Left lung (tissue), 4 donors: ENCODE measurements at regions not wholly inside any gene's neighbourhood (a gene's known extent, or its start where the extent isn't known, plus 50 kb on each side); places are given as distances from the start of the nearest gene placed in this dataset.

Source experiments
- ATAC-seq: fragments of 200-7000 bp; cut with Tn5 transposase; one replicate; pipeline ENCODE4 v1.9.1; 2020; ENCODE audit warnings: moderate library complexity
- DNase-seq, 4 donors: peaks; one replicate each; pipeline ENCODE4 v3.0.0-alpha.2; 2013 to 2020
- H3K27ac ChIP-seq, 2 donors: fragments of 200-600 bp; sonication (generic) in 1 of 2; one replicate each; pipeline versions ENCODE4 v1.5.0 to v1.8.0; 2020 to 2021
- H3K27me3 ChIP-seq, 2 donors: fragments of 200-600 bp; sonication (generic) in 1 of 2; one replicate each; pipeline versions ENCODE4 v1.5.0 to v1.8.0; 2020 to 2021
- H3K36me3 ChIP-seq, 2 donors: fragments of 200-600 bp; sonication (generic) in 1 of 2; one replicate each; pipeline versions ENCODE4 v1.5.0 to v1.8.0; 2020 to 2021
- H3K4me1 ChIP-seq, 2 donors: fragments of 200-600 bp; one replicate each; pipeline ENCODE4 v1.8.0; 2021
- H3K4me3 ChIP-seq, 2 donors: fragments of 200-600 bp; sonication (generic) in 1 of 2; one replicate each; pipeline versions ENCODE4 v1.5.0 to v1.8.0; 2020 to 2021; ENCODE audit warnings: mild to moderate bottlenecking in 1 of 2
- H3K9me3 ChIP-seq, 2 donors: fragments of 200-600 bp; sonication (generic) in 1 of 2; one replicate each; pipeline versions ENCODE4 v1.5.0 to v1.8.0; 2020 to 2021
- intact Hi-C, 2 donors: fragments of 100-400 bp; cut with DNase I; formaldehyde crosslinking; loops; one replicate each; pipeline versions ENCODE4 v1.11.2 to v1.14.2; 2022
- TF ChIP-seq, protein P1 (sequence below), 2 donors: fragments of 200-600 bp; sonication (generic) in 1 of 2; IDR thresholded peaks; one replicate each; pipeline versions ENCODE4 v1.5.0 to v1.8.0; 2021; ENCODE audit warnings: antibody characterized with exemption in 2 of 2
- donor health status: DM: no; HTN: yes; CAD: no.
- donor health status: DM: no; HTN: no; CAD: no.

DNA sequence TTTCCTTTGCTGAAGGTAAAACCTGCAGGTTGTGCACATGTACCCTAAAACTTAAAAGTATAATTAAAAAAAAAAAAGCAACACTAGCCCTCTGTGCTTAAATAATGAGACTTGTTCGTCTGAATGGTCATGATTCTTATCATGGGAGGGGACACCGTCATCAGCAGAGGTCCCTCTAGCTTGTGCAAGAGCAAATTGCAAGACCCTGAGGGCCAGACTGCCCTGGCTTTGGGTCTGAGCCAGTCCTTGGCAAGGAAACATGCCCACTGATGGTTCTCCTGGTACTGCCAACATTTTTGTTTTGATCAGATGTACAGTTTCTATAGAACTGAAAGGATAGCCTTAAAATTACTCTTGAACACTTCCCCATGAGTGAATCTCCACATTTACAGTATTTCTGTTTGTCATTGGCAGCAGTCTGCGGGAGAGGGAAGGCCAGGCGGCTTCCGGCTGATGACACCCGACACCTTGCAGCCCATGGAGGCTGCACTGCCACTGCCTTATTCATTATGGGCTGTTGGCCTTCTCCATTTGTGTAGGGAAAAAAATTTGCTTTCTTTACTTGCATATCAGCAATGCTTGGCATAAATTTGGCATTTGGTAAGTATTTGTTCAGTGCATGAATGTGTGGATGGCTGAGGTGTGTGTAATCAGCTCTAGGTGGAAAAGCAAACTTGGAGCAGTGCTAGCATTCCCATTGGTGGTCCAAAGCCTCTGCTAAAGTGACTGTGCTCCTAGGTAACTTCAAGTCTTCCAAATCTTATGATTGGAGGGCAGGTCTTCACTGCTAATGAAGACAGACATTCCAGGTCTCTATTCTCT is 161.6 kb upstream of the ALKAL2 start:
- no peaks in the 10 kb centered on the region for H3K36me3 ChIP-seq
- DNase-seq (no peak), ATAC-seq (no peak)
- TF ChIP-seq, protein P1, sequence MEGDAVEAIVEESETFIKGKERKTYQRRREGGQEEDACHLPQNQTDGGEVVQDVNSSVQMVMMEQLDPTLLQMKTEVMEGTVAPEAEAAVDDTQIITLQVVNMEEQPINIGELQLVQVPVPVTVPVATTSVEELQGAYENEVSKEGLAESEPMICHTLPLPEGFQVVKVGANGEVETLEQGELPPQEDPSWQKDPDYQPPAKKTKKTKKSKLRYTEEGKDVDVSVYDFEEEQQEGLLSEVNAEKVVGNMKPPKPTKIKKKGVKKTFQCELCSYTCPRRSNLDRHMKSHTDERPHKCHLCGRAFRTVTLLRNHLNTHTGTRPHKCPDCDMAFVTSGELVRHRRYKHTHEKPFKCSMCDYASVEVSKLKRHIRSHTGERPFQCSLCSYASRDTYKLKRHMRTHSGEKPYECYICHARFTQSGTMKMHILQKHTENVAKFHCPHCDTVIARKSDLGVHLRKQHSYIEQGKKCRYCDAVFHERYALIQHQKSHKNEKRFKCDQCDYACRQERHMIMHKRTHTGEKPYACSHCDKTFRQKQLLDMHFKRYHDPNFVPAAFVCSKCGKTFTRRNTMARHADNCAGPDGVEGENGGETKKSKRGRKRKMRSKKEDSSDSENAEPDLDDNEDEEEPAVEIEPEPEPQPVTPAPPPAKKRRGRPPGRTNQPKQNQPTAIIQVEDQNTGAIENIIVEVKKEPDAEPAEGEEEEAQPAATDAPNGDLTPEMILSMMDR (IDR thresholded peaks at IDR 0.05), result no peak
- intact Hi-C loops, result no loop called here
- no peak overlapping the region for H3K4me3 ChIP-seq
- H3K4me1 ChIP-seq, result no peaks in the 10 kb centered on the region
- H3K9me3 ChIP-seq, result no peaks in the 10 kb centered on the region
- H3K27me3 ChIP-seq, result peaks cover 0 to 9% of the 10 kb centered on the region in 2 donors
- H3K27ac ChIP-seq, result no peak overlapping the region

DNA sequence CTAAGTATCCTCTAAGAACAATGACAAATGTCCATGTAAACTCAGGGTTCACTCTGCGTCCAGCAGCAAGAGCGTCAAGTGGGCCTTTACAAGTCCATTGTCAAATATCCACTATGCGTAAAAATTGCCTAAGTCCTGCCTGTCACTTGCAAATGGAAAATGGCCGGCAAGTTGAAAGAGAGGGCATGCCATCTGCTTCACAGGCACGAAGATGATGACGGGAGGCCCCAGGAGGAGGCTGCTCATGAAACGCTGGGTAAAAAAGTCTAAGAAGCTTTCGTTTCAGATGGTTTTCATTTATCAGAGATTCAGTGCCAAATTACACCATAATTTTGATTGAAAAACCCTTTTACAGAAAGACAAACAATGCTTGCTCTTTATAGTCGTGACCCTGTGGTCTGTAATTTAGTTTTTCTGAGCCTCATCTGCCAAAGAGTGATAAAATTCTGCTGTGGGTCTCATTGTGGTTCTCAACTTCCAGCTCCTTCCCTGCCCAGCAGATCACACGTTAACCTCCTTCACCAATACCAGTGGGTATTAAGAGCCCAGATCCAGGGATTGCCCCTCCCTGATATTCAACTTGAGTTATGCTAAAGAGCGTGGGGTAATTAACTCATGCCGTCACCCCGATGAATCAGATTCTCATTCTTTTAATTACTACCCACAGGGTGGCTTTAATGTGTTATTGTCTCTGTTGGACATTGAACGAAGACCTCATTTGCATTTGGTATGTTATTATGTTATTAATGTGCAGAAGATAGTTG is 160.2 kb upstream of the ALKAL2 start:
- intact Hi-C loops, result no loop called here
- DNase-seq (no peak), ATAC-seq (no peak)
- Histone ChIP-seq H3K4me1 (no peaks in the 10 kb centered on the region), H3K27ac (no peak overlapping the region), H3K9me3 (no peaks in the 10 kb centered on the region), H3K27me3 (peaks cover 0 to 6% of the 10 kb centered on the region in 2 donors), H3K4me3 (no peak overlapping the region), H3K36me3 (no peaks in the 10 kb centered on the region)
- TF ChIP-seq, protein P1 (IDR thresholded peaks at IDR 0.05), result no peak

DNA sequence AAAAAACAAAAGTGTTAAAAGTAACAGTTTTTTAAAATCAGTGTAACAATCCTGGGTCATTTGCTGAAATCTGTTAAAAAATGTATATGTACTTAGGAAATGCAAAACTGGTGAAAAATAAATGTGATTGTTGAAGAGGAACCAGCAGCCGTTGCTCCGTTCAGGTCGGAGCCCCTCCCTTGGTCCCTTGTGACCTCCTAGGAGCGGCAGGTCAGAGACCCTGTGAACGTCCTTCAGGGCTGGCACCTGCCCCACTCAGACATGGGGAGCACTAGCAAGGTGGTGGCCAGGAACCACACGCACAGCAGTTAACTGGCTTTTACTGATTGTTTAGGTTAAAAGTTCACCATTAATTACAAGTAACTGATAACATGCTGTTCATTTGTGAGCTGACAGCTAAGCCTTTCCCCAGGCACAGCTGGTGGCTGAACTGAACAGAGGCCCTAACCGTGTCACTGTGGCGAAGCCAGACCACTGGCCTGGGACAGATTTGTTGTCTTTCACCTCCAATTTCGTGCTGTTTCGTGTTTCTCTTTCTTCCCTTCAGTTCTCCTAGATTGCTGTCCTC is 159.2 kb upstream of the ALKAL2 start:
- intact Hi-C loops, result no loop called here
- no peak overlapping the region for H3K4me3 ChIP-seq
- no peaks in the 10 kb centered on the region for H3K4me1 ChIP-seq
- DNase-seq (no peak), ATAC-seq (no peak)
- H3K27me3 ChIP-seq, result no peaks in the 10 kb centered on the region
- no peaks in the 10 kb centered on the region for H3K36me3 ChIP-seq
- TF ChIP-seq, protein P1 (IDR thresholded peaks at IDR 0.05), result no peak
- H3K9me3 ChIP-seq, result no peaks in the 10 kb centered on the region
- H3K27ac ChIP-seq, result no peak overlapping the region

DNA sequence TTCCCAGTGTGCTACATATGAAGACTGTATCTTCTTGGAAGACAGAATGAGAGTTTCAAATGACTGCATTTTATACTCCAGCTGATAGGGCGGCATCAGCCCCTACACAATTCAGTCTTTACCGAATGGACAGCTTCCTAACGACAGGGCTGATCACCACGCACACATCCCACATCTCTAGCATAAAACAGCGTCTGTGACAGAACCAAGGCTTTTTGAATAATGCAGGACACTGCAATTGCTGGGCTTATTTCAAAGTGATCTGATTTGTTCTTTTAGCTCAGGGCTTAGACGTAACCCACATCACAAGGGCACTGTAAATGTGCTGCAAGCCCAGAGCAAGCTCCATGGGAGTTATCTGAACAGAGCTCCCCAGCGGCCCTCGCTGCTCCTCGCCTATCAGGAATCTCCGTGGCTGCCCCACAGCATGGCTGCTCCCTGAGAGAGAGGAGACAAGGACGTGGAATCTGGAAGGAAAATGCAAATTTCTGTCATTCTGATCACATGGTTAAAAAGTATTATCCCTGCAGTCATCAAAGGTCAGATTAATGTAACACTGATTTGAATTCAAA is 158.5 kb upstream of the ALKAL2 start:
- no peak for DNase-seq

More for the DNA sequence above, 158.5 kb upstream of the ALKAL2 start:
- no peak for ATAC-seq
- Histone ChIP-seq H3K27me3 (no peaks in the 10 kb centered on the region), H3K4me3 (no peak overlapping the region), H3K27ac (no peak overlapping the region), H3K9me3 (no peaks in the 10 kb centered on the region), H3K4me1 (peaks cover 0 to 3% of the 10 kb centered on the region in 2 donors), H3K36me3 (no peaks in the 10 kb centered on the region)
- TF ChIP-seq, protein P1 (IDR thresholded peaks at IDR 0.05), result no peak
- intact Hi-C loops, result no loop called here
